Skeletal muscle tissue (tissue), 3 donors: ENCODE measurements at regions not wholly inside any gene's neighbourhood (a gene's known extent, or its start where the extent isn't known, plus 50 kb on each side); places are given as distances from the start of the nearest gene placed in this dataset.

Experiments
- H3K27ac ChIP-seq: one replicate; pipeline ENCODE4 v1.7.0; 2013; ENCODE audit warnings: mild to moderate bottlenecking, low read depth, low read length, inconsistent platforms
- H3K27me3 ChIP-seq, 3 donors: one replicate each; pipeline ENCODE4 v1.7.0; 2013; ENCODE audit warnings: low read length in 3 of 3; ENCODE audit not compliant: control insufficient read depth in 3 of 3, insufficient read depth in 3 of 3
- H3K36me3 ChIP-seq, 3 donors: one replicate each; pipeline ENCODE4 v1.7.0; 2013; ENCODE audit warnings: low read length in 3 of 3; ENCODE audit not compliant: control insufficient read depth in 3 of 3, insufficient read depth in 3 of 3
- H3K4me1 ChIP-seq, 3 donors: one replicate each; pipeline ENCODE4 v1.7.0; 2013; ENCODE audit warnings: low read length in 3 of 3, mild to moderate bottlenecking in 3 of 3; ENCODE audit not compliant: control insufficient read depth in 3 of 3, insufficient read depth in 3 of 3
- H3K4me3 ChIP-seq, 3 donors: one replicate each; pipeline ENCODE4 v1.7.0; 2013; ENCODE audit warnings: low read length in 3 of 3
- H3K9ac ChIP-seq, 3 donors: one replicate each; pipeline ENCODE4 v1.7.0; 2013; ENCODE audit warnings: low read length in 3 of 3, mild to moderate bottlenecking in 3 of 3, moderate library complexity in 2 of 3, low read depth in 1 of 3
- H3K9me3 ChIP-seq, 3 donors: one replicate each; pipeline ENCODE4 v1.7.0; 2013; ENCODE audit warnings: low read length in 3 of 3; ENCODE audit not compliant: control insufficient read depth in 3 of 3
- donor health status: Osteomylitis.

DNA sequence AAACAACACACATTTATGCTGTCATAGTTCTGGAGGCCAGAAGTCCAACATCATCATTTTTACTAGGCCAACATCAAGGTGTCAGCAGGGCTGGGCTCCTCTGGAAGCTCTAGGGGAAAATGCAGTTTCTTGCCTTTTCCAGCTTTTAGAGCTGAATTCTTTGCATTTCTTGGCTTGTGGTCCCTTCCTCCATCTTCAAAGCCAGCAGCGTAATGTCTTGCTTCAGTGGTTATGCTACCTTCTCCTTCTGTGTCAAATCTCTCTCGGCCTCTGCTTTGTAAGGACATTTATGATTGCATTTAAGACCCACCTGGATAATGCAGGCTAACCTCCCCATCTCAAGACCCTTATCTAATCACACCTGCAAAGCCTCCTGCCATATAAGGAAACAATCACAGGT is 66.5 kb upstream of the ANKRD1 start:
- H3K27ac ChIP-seq = no peak overlapping the region
- H3K9ac ChIP-seq = no peak overlapping the region
- H3K9me3 ChIP-seq = no peaks in the 10 kb centered on the region
- no peaks in the 10 kb centered on the region for H3K36me3 ChIP-seq
- H3K4me1 ChIP-seq = peaks cover 6 to 17% (median 11%) of the 10 kb centered on the region in 3 donors
- no peak overlapping the region for H3K4me3 ChIP-seq
- no peaks in the 10 kb centered on the region for H3K27me3 ChIP-seq

GRCh38 chr10:90988024-90988423 is 67.1 kb upstream of the ANKRD1 start:
- H3K9ac ChIP-seq = no peak overlapping the region
- no peaks in the 10 kb centered on the region for H3K9me3 ChIP-seq
- H3K27me3 ChIP-seq = no peaks in the 10 kb centered on the region
- H3K36me3 ChIP-seq = no peaks in the 10 kb centered on the region
- H3K4me3 ChIP-seq = no peak overlapping the region
- H3K27ac ChIP-seq = no peak overlapping the region
- peaks cover 6 to 17% (median 11%) of the 10 kb centered on the region in 3 donors for H3K4me1 ChIP-seq

- Histone ChIP-seq H3K36me3 (no peaks in the 10 kb centered on the region), H3K27me3 (no peaks in the 10 kb centered on the region), H3K4me1 (peaks cover 6 to 17% (median 11%) of the 10 kb centered on the region in 3 donors), H3K27ac (no peak overlapping the region), H3K9ac (no peak overlapping the region), H3K4me3 (no peak overlapping the region), H3K9me3 (no peaks in the 10 kb centered on the region)
Observed at GRCh38 chr10:90988802-90989201, 67.9 kb upstream of the ANKRD1 start.

GRCh38 chr10:90989378-90989777 is 68.5 kb upstream of the ANKRD1 start:
- Histone ChIP-seq H3K4me1 (peaks cover 6 to 14% (median 11%) of the 10 kb centered on the region in 3 donors), H3K27ac (no peak overlapping the region), H3K9ac (no peak overlapping the region), H3K4me3 (no peak overlapping the region), H3K27me3 (no peaks in the 10 kb centered on the region), H3K9me3 (no peaks in the 10 kb centered on the region), H3K36me3 (no peaks in the 10 kb centered on the region)

DNA sequence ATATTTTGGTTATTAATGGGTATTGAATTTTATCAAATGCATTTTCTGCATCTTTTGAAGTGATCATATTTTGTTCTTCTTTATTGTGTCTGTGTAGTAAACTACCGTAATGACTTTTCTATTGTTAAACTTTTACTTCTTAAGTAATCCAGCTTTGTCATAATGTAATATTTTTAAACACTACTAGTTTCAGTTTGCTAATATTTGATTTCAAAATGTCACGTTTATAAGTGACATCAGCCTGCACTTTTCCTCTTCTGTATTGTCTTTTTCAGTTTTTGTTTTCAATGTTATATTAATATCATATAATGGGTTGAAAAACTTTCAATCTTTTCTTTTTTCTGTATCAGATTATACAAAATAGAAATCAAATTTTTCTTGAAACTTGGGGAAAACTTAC is 71.6 kb upstream of the ANKRD1 start:
- no peaks in the 10 kb centered on the region for H3K9me3 ChIP-seq
- no peak overlapping the region for H3K4me3 ChIP-seq
- no peaks in the 10 kb centered on the region for H3K36me3 ChIP-seq
- H3K27me3 ChIP-seq = no peaks in the 10 kb centered on the region
- H3K9ac ChIP-seq = no peak overlapping the region
- H3K27ac ChIP-seq = no peak overlapping the region
- H3K4me1 ChIP-seq = peaks cover 0 to 2% (median 0%) of the 10 kb centered on the region in 3 donors

DNA sequence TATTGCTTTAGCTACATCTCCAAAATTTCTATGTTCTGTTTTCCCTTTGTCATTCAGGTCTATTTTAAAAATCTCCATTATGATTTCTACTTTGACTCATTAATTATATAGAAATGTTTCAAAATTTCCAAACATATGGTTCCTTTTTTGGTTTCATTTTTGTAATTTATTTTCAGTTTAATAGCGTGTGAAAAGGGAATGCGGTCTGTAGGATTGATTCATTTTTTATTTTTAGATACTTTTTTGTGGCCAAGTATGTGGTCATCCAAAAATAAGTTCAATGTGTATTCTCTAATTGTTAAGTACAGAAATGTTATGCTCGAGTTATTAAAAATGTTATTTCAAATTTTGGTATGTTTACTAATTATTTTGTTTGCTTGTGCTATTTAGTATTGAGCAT is 72.5 kb upstream of the ANKRD1 start:
- H3K9me3 ChIP-seq = no peaks in the 10 kb centered on the region
- no peak overlapping the region for H3K4me3 ChIP-seq
- H3K27me3 ChIP-seq = no peaks in the 10 kb centered on the region
- no peak overlapping the region for H3K27ac ChIP-seq
- H3K36me3 ChIP-seq = no peaks in the 10 kb centered on the region
- H3K9ac ChIP-seq = no peak overlapping the region
- peaks cover 0 to 2% (median 0%) of the 10 kb centered on the region in 3 donors for H3K4me1 ChIP-seq

DNA sequence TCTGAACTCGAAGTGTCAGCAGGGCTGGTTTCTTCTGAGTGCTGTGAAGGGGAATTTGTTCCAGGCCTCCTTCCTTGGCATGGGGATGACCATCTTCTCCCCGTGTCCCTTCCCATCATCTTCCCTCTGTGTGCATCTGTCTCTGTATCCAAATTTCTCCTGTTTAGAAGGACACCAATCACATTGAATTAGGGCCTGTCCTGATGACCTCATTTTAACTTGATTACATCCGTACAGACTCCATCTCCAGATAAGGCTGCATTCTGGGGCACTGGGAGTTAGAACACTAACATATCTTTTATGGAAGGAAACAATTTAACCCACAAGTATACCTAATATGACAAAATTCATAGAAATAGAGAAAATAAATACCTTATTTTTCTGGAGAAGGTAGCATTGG is 76.8 kb upstream of the ANKRD1 start:
- H3K4me3 ChIP-seq = no peak overlapping the region
- no peaks in the 10 kb centered on the region for H3K4me1 ChIP-seq
- H3K27me3 ChIP-seq = no peaks in the 10 kb centered on the region
- H3K9ac ChIP-seq = no peak overlapping the region
- no peaks in the 10 kb centered on the region for H3K9me3 ChIP-seq
- H3K27ac ChIP-seq = no peak overlapping the region
- no peaks in the 10 kb centered on the region for H3K36me3 ChIP-seq

GRCh38 chr10:90998733-90999511 is 78.0 kb upstream of the ANKRD1 start:
- Histone ChIP-seq H3K36me3 (no peaks in the 10 kb centered on the region), H3K27ac (no peak overlapping the region), H3K9me3 (no peaks in the 10 kb centered on the region), H3K4me1 (no peaks in the 10 kb centered on the region), H3K27me3 (no peaks in the 10 kb centered on the region), H3K9ac (no peak overlapping the region), H3K4me3 (no peak overlapping the region)

- H3K27me3 ChIP-seq = no peaks in the 10 kb centered on the region
- H3K9ac ChIP-seq = no peak overlapping the region
- no peaks in the 10 kb centered on the region for H3K9me3 ChIP-seq
- no peaks in the 10 kb centered on the region for H3K36me3 ChIP-seq
- H3K27ac ChIP-seq = no peak overlapping the region
- H3K4me1 ChIP-seq = no peaks in the 10 kb centered on the region
- no peak overlapping the region for H3K4me3 ChIP-seq
Observed at GRCh38 chr10:90999512-91000172, 78.8 kb upstream of the ANKRD1 start.

DNA sequence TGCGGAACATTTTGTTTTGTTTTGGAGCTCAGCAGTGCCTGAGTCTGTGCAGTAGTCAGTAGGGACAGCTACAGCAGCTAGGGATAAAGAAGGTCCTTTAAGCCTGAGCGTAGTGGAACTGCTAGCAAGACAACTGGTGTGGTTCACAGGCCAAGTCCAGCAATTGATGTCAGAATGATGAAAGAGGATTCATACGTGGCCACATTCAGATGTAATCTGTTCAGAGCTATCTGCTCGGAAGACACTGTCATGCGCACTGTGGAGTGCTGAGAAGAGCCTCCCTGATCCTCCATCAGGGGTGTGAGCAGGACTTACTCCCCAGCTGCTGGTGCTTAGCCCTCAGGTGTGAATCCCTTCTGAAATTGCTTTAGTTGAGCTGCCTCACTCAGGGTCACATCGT is 79.6 kb upstream of the ANKRD1 start:
- Histone ChIP-seq H3K27me3 (no peaks in the 10 kb centered on the region), H3K9ac (no peak overlapping the region), H3K4me3 (no peak overlapping the region), H3K4me1 (no peaks in the 10 kb centered on the region), H3K9me3 (no peaks in the 10 kb centered on the region), H3K36me3 (no peaks in the 10 kb centered on the region), H3K27ac (no peak overlapping the region)
